GM19467 (cell line): ENCODE measurements at regions not wholly inside any gene's neighbourhood (a gene's known extent, or its start where the extent isn't known, plus 50 kb on each side); places are given as distances from the start of the nearest gene placed in this dataset.

Source experiments
- ATAC-seq: cut with Tn5 transposase; IDR thresholded peaks from one replicate; pipeline ENCODE4 v1.9.1; 2021; ENCODE audit warnings: mild to moderate bottlenecking, moderate library complexity; ENCODE audit not compliant: unreplicated experiment

DNA sequence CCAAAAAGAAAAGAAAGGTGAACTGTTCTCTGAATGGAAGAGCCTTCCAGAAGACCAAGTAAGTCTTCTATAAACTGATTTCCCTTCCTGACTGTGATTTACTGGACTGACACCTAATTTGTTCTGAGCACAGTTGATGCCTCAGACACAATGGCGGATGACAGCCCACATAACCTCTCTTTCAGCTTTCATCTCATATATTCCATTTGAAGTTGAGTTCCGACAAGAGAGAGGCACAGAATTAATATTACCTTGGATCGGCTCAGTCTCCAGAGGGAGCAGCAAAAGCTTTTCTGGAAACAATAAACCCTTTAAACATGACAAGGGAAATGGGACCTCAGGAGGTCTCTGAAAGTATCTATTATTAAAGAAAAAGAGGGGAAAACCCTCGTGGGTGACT is 638.7 kb upstream of the SETBP1 start:
- ATAC-seq: no peak

DNA sequence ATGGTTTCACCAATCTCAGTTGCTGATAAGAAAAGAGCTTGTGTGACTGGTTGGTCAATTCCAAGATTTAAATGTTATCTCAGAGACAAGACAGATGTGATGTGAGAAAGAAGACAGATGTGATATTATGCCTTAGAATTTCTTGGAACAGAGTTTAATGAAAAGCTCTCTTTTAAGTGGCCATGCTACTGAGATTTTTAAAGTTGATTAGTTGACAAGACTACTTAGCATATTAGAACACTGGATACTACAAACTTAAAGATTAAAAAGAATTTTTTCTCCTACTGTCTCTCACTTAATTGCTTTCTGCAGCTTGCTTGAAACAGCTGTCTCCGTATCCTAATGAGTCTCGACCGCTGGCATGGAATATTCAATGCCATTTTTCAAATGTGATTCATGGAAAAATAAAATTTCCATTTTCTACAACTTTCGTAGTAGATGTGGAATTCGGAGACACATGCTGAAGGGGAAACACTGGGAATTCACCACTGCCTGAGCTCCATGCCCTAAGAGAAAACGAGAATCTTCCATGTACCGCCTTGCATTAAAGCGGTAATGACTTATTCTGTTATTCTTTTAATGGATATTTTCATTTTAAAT is 634.2 kb upstream of the SETBP1 start:
- no peak for ATAC-seq

DNA sequence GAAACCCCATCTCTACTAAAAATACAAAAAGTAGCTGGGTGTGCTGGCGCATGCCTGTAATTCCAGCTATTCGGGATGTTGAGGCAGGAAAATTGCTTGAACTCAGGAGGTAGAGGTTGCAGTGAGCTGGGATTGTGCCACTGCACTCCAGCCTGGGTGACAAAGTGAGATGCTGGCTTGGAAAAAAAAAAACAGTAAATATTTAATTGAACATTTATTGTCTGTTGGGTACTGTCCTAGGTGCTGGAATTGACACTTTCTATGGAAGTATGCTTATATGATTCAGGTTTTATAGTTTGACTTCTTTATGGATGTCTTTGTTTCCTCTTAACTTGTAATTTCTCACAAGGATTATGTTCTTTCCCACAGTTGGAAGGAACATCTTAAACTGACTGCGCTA is 633.1 kb upstream of the SETBP1 start:
- no peak for ATAC-seq

DNA sequence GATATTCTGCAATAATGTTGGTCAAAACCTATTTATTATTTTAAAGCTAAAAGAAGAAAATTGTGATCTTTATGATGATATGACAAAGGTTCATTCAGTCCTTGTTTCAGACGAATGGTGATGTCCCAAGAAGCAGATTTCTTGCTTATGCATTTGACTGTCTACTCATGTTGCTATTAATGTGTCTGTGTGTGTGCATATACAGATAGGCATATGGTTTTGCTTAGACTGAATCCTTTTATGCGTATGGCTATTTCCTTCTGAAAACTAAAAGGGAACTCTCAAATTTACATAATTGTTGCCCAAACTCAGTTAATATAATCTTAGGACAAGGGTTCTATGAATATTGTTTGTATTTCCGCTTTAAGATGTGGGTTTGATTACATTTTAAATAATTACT is 632.3 kb upstream of the SETBP1 start:
- ATAC-seq: no peak

DNA sequence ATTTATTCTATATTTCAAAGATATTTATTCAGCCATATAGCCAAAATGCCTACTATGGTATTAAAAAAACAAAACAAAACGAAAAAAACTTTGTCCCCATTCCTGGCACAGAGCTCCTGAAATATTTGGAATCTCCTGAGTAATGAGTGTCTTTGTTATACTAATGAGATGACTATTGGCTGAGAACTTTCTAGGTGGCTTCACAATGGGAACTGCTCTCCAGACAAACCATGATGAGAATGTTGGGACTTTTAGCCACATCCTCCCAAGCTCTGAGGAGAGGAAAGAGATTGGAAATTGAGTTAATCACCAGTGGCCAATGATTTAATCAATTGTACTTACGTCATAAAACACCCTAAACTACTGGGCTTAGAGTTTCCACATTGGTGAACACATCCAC is 631.8 kb upstream of the SETBP1 start:
- no peak for ATAC-seq

DNA sequence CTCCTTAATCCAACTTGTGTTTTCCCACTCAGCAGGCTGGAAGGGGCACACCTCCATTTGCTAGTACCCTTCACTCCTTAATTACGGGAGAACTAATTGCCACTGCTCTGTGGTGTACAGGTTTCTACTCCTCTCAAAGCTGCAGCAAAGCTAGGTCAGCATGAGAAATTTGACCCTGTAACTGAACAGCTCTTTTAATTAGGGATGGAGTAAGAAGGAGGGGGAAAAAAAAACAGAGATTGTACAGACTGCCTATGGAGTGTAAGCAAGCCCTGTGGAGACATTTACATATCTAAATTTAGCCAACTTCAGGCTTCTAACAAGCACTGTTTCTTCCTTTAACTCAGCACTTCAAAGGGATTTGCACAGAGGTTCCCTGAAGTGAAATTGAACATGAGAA is 629.7 kb upstream of the SETBP1 start:
- ATAC-seq: no peak

DNA sequence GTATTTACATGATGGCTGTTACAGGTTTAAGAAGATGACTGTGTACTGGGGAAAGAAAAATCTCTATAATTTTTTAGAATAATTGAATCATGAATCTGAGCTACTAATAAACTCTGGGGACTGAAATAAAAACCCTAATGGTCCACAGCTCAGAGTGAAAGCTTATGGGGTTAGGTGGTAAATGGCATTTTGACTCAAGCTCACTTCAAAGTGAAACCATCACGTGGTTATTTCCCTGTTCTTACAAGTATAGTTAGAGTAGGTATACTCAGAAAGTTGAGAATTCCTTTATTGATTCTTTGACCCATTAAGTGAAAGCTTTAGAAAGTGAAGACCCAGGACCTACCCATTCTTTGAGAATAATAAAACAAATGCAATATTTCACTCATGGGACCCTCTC is 626.2 kb upstream of the SETBP1 start:
- no peak for ATAC-seq

DNA sequence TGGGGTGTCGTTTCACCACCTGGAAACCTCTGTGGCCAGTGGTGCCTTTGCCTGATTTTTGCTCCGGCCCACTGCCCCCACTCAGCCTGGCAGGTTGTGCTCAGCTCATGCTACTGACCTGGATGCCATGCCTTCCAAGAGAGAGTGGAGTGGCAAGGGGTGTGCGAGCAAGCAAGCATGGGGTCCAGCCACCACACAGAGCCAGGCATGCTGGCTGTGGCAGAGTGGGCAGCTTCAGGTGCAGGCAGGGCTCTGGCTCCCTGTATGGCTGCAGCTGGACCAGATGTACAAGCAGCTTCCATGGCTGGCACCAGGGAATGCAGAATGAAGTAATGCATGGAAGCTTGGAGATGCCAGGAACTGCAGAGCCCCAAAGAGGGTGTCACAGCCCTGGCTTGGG is 620.5 kb upstream of the SETBP1 start:
- ATAC-seq: no peak

GRCh38 chr18:44061438-44061837 is 619.2 kb upstream of the SETBP1 start:
- no peak for ATAC-seq

- ATAC-seq: no peak
Observed at GRCh38 chr18:44062345-44062744, 618.3 kb upstream of the SETBP1 start.

DNA sequence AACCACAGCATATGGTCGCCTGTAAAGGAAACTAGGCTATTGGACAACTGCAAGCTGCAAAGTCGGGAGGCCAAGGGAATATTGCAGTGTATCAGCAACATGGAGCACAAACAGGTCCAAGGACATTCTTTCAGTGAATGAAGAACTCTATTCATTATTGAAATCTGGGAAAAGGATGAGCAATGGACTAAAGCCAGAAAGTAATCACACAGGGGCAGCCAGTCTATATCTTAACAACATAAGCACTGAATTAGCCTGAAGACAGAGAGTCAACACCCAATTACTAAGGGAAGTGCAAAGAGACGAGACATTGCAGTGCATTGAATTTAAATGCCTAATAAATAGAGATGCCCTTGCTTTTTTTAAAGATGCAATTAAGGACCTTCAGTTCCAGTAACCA is 615.5 kb upstream of the SETBP1 start:
- ATAC-seq: no peak

DNA sequence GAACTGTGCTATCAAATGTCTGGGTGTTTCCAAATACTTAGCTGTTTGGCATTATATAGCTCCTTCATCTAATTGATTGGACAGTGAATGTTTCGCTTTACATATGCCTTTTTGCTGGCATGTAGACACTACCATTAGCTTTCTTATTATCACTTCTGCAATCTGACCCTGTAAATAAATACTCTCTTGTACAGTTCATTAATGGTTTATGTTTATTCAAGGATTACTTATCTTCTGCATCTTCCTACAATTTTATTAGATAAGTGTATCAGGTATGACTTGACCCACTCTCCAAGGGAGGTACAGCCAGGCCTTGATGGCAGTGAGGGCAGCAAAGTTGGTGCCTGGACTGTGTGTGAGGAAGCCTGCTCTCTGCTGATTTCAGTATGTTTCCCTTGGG is 614.1 kb upstream of the SETBP1 start:
- ATAC-seq: no peak

DNA sequence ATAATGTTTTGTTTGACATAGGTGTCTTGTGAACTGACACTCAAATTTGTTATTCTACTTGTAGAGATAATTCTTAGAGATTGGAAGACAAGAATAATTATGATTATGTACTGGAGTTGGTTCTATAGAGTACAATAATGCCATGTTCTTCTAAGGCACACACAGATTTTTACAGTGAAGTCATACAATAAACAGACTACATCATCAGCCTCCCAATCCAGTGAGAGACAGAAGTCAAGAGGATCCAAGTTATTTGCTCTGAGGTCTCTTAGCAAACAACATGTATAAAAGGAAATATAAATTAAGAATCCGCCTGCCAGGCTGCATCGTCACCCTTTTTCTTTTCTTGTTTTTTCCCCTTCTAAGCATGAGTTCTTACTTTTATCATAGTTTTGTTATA is 613.5 kb upstream of the SETBP1 start:
- no peak for ATAC-seq

- ATAC-seq: no peak
Observed at GRCh38 chr18:44075038-44075437, 605.6 kb upstream of the SETBP1 start.

GRCh38 chr18:44079606-44080005 is 601.1 kb upstream of the SETBP1 start:
- no peak for ATAC-seq

GRCh38 chr18:44080054-44080453 is 600.6 kb upstream of the SETBP1 start:
- no peak for ATAC-seq

GRCh38 chr18:44089732-44090131 is 591.0 kb upstream of the SETBP1 start:
- ATAC-seq: no peak

DNA sequence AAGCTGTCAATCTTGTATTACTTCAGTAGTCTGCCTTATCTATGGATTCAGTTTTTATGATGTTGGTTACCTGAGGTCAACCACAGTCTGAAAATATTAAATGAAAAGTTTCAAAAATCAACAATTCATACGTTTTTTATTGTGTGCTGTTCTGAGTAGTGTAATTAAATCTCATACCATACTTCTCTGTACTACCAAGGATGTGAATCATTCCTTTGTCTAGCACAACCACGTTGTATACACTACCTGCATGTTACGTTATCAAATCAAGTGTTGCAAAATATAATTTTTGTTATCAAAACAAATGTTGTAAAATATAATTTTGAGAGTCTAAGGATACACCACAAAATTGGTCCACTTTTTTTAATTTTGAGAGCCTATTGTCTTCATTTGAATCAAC is 590.2 kb upstream of the SETBP1 start:
- no peak for ATAC-seq

GRCh38 chr18:44093253-44093652 is 587.4 kb upstream of the SETBP1 start:
- ATAC-seq: no peak

GRCh38 chr18:44096016-44096415 is 584.7 kb upstream of the SETBP1 start:
- ATAC-seq: no peak

- ATAC-seq: no peak
Observed at GRCh38 chr18:44098551-44099098, 582.1 kb upstream of the SETBP1 start.

GRCh38 chr18:44107187-44107586 is 573.5 kb upstream of the SETBP1 start:
- ATAC-seq: no peak

DNA sequence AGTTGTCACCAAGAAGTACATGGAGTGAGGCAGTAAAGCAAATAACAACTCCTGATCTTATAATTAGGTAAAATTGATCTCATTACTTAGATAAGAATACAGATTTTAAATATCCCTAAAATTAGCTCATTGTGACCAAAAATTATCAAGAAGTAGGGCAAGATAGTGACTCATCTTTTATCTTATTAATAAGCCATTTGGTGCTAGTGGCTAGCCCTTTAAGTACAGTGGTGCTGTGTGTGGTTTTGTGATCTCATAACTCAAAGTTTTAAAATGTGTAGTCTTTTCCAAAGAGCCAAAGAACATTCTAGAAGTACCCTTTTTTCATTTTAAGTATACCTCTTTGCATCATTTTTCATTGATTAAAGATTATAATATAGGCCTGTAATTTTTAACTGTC is 569.4 kb upstream of the SETBP1 start:
- no peak for ATAC-seq
